ENCODE measurements at regions not wholly inside any gene's neighbourhood (a gene's known extent, or its start where the extent isn't known, plus 50 kb on each side); places are given as distances from the start of the nearest gene placed in this dataset.

- TF ChIP-seq, protein P1, sequence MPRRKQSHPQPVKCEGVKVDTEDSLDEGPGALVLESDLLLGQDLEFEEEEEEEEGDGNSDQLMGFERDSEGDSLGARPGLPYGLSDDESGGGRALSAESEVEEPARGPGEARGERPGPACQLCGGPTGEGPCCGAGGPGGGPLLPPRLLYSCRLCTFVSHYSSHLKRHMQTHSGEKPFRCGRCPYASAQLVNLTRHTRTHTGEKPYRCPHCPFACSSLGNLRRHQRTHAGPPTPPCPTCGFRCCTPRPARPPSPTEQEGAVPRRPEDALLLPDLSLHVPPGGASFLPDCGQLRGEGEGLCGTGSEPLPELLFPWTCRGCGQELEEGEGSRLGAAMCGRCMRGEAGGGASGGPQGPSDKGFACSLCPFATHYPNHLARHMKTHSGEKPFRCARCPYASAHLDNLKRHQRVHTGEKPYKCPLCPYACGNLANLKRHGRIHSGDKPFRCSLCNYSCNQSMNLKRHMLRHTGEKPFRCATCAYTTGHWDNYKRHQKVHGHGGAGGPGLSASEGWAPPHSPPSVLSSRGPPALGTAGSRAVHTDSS (tag by site-specific recombination; IDR thresholded peaks at IDR 0.05), result no peak
- TF ChIP-seq ZNF366 (tag by site-specific recombination; conservative IDR thresholded peaks at IDR 0.05), result no peak
- TF ChIP-seq, protein P2, sequence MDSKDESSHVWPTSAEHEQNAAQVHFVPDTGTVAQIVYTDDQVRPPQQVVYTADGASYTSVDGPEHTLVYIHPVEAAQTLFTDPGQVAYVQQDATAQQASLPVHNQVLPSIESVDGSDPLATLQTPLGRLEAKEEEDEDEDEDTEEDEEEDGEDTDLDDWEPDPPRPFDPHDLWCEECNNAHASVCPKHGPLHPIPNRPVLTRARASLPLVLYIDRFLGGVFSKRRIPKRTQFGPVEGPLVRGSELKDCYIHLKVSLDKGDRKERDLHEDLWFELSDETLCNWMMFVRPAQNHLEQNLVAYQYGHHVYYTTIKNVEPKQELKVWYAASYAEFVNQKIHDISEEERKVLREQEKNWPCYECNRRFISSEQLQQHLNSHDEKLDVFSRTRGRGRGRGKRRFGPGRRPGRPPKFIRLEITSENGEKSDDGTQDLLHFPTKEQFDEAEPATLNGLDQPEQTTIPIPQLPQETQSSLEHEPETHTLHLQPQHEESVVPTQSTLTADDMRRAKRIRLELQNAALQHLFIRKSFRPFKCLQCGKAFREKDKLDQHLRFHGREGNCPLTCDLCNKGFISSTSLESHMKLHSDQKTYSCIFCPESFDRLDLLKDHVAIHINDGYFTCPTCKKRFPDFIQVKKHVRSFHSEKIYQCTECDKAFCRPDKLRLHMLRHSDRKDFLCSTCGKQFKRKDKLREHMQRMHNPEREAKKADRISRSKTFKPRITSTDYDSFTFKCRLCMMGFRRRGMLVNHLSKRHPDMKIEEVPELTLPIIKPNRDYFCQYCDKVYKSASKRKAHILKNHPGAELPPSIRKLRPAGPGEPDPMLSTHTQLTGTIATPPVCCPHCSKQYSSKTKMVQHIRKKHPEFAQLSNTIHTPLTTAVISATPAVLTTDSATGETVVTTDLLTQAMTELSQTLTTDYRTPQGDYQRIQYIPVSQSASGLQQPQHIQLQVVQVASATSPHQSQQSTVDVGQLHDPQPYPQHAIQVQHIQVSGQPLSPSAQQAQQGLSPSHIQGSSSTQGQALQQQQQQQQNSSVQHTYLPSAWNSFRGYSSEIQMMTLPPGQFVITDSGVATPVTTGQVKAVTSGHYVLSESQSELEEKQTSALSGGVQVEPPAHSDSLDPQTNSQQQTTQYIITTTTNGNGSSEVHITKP (tag by site-specific recombination; IDR thresholded peaks at IDR 0.05), result no peak
- no peak for TF ChIP-seq ZNF768 (tag by site-specific recombination; IDR thresholded peaks at IDR 0.05)
- no peak for TF ChIP-seq ZNF664 (tag by site-specific recombination; IDR thresholded peaks at IDR 0.05)
- TF ChIP-seq PRDM1 (tag by site-specific recombination; IDR thresholded peaks at IDR 0.05), result no peak
- TF ChIP-seq ZNF292 (tag by site-specific recombination; IDR thresholded peaks at IDR 0.05; ENCODE audit: borderline replicate concordance, low read depth), result no peak
- TF ChIP-seq ZNF114 (tag by site-specific recombination; IDR thresholded peaks at IDR 0.05), result no peak
- no peak for TF ChIP-seq TRIM28 (IDR thresholded peaks at IDR 0.05; ENCODE audit: borderline replicate concordance, low read length)
- no peak for TF ChIP-seq GFI1B (tag by site-specific recombination; IDR thresholded peaks at IDR 0.05)
- no peak for TF ChIP-seq ZBTB48 (tag by site-specific recombination; IDR thresholded peaks at IDR 0.05)
These were observed 292.5 kb downstream of the BRD1 start (continued) for GRCh38 chr22:49535126-49535525.

GRCh38 chr22:49534386-49534785 is 293.3 kb downstream of the BRD1 start:
- ChIA-PET CTCF (no interaction called here), POLR2A (no interaction called here)
- Histone ChIP-seq H3K27ac (ENCODE audit: extremely low read depth, low read depth, low read length) (no peak overlapping the region), H3K4me1 (ENCODE audit: control insufficient read depth, insufficient read depth, low read length) (no peaks in the 10 kb centered on the region), H3K4me3 (ENCODE audit: low read depth, low read length) (no peak overlapping the region), H3K36me3 (ENCODE audit: control insufficient read depth in 2 of 2, insufficient read depth in 1 of 2, low read length in 2 of 2) (no peaks in the 10 kb centered on the region), H3K9me3 (ENCODE audit: control insufficient read depth, insufficient read depth, low read depth, low read length) (no peaks in the 10 kb centered on the region)
- TF ChIP-seq ZNF473 (tag by site-specific recombination; IDR thresholded peaks at IDR 0.05) (no peak), BCL11A (tag by site-specific recombination; IDR thresholded peaks at IDR 0.05; ENCODE audit: low read depth) (no peak), ZNF704 (tag by site-specific recombination; IDR thresholded peaks at IDR 0.05) (no peak), ZNF529 (tag by site-specific recombination; IDR thresholded peaks at IDR 0.05; ENCODE audit: insufficient replicate concordance) (no peak), ZNF302 (tag by site-specific recombination; IDR thresholded peaks at IDR 0.05; ENCODE audit: low read depth) (no peak), ZNF10 (tag by site-specific recombination; IDR thresholded peaks at IDR 0.05) (no peak), ZNF544 (tag by site-specific recombination; IDR thresholded peaks at IDR 0.05) (no peak), ZNF155 (tag by site-specific recombination; IDR thresholded peaks at IDR 0.05) (no peak)
- TF ChIP-seq, protein P3, sequence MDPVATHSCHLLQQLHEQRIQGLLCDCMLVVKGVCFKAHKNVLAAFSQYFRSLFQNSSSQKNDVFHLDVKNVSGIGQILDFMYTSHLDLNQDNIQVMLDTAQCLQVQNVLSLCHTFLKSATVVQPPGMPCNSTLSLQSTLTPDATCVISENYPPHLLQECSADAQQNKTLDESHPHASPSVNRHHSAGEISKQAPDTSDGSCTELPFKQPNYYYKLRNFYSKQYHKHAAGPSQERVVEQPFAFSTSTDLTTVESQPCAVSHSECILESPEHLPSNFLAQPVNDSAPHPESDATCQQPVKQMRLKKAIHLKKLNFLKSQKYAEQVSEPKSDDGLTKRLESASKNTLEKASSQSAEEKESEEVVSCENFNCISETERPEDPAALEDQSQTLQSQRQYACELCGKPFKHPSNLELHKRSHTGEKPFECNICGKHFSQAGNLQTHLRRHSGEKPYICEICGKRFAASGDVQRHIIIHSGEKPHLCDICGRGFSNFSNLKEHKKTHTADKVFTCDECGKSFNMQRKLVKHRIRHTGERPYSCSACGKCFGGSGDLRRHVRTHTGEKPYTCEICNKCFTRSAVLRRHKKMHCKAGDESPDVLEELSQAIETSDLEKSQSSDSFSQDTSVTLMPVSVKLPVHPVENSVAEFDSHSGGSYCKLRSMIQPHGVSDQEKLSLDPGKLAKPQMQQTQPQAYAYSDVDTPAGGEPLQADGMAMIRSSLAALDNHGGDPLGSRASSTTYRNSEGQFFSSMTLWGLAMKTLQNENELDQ (tag by site-specific recombination; IDR thresholded peaks at IDR 0.05; ENCODE audit: low read depth), result no peak
- TF ChIP-seq, protein P4, sequence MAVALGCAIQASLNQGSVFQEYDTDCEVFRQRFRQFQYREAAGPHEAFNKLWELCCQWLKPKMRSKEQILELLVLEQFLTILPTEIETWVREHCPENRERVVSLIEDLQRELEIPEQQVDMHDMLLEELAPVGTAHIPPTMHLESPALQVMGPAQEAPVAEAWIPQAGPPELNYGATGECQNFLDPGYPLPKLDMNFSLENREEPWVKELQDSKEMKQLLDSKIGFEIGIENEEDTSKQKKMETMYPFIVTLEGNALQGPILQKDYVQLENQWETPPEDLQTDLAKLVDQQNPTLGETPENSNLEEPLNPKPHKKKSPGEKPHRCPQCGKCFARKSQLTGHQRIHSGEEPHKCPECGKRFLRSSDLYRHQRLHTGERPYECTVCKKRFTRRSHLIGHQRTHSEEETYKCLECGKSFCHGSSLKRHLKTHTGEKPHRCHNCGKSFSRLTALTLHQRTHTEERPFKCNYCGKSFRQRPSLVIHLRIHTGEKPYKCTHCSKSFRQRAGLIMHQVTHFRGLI (tag by site-specific recombination; IDR thresholded peaks at IDR 0.05), result no peak
